HG03064 (cell line): ENCODE measurements at regions not wholly inside any gene's neighbourhood (a gene's known extent, or its start where the extent isn't known, plus 50 kb on each side); places are given as distances from the start of the nearest gene placed in this dataset.

Experiments used
- ATAC-seq: cut with Tn5 transposase; IDR thresholded peaks from one replicate; pipeline ENCODE4 v1.9.1; 2021; ENCODE audit warnings: low read depth; ENCODE audit not compliant: unreplicated experiment

DNA sequence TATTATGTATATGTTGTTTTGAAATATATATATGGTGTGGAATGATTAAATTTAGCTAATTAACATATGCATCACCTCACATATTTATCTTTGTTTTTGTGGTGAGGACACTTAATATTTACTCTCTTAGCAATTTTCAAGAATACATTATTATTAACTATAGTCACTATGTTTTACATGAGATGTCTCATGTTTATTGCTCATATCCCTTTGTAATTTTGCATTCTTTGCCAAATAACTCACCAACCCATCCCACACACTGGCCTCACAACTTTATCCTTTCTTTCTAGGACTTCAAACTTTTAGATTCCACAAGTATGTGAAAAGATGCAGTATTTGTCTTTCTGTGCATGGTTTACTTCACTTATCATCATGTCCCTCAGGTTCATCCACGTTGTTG is 950.2 kb upstream of the CADM2 start:
- no peak for ATAC-seq

- ATAC-seq, result no peak
Observed at GRCh38 chr3:84023842-84024241, 934.9 kb upstream of the CADM2 start.

- no peak for ATAC-seq
Observed at GRCh38 chr3:84039099-84039498, 919.7 kb upstream of the CADM2 start.

DNA sequence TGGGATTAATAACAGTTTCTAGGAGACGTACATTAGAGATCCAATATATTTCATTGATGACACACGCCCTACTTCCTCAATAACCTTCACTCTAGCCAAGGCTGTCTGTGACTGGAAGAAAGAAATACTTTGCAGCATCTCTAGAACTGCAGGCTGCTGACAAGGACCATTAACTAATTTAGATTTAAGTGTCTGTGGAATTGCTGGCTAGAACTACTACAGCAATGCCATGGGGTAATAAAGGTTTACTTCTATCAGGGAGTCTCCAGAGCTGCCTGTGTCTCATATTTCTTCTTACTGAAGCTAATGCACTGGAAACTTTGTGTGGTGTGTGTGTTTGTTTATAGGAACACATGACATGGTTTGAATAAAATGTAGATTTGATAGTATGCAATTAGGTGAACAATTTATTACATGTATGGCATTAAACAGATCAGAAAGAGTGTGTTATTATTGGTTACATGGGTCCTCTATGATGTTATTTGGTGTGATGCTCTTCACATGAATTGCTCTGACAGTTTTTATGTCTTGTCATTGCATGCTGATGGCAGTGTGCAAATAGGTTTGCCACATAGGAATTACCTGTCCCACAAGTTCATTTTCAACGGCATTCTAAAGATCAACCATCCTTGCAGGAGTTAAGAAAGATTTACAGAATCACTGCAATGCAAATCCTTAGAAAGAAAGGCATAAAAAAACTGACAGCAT is 916.2 kb upstream of the CADM2 start:
- ATAC-seq, result no peak

DNA sequence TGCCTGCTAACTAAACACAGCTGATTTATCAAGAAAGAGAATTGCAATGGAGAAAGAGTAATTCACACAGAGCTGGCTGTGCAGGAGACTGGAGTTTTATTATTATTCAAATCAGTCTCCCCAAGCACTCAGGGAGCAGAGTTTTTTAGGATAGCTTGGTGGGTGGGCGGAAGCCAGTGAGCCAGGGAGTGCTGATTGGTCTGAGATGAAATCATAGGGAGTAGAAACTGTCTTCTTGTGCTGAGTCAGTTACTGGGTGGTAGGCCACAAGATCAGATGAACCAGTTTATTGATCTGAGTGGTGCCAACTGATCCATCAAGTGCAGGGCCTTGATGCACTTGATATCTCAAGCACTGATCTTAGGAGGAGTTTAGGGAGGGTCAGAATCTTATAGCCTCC is 891.9 kb upstream of the CADM2 start:
- ATAC-seq, result no peak

GRCh38 chr3:84073664-84074063 is 885.1 kb upstream of the CADM2 start:
- no peak for ATAC-seq

- ATAC-seq, result no peak
Observed at GRCh38 chr3:84074767-84075166, 884.0 kb upstream of the CADM2 start.

- ATAC-seq, result no peak
Observed at GRCh38 chr3:84077479-84077878, 881.3 kb upstream of the CADM2 start.

GRCh38 chr3:84082726-84083125 is 876.1 kb upstream of the CADM2 start:
- ATAC-seq, result no peak

- ATAC-seq, result no peak
Observed at GRCh38 chr3:84092907-84093306, 865.9 kb upstream of the CADM2 start.

GRCh38 chr3:84096188-84096587 is 862.6 kb upstream of the CADM2 start:
- no peak for ATAC-seq

- no peak for ATAC-seq
Observed at GRCh38 chr3:84100861-84101260, 857.9 kb upstream of the CADM2 start.

- no peak for ATAC-seq
Observed at GRCh38 chr3:84108442-84108971, 850.3 kb upstream of the CADM2 start.

DNA sequence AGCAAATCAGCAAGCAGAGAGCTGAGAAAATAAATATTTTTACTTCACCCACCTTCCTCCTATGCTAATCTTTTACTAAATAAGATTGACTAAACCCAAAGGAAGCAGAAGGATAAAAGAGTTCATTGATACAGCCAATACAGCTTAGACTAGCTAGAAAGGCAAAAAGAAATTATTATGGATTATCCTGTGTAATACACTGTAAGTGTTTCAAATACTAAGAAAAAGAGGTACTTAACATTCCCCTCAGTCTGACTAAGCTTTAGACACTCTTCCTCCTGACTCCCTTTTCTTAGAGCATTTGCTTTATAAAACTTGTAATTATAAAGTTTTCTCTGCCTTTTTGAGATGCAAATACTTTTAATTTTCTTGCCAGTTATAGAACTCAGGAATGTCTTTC is 848.9 kb upstream of the CADM2 start:
- ATAC-seq, result no peak

GRCh38 chr3:84110787-84111186 is 848.0 kb upstream of the CADM2 start:
- ATAC-seq, result no peak

DNA sequence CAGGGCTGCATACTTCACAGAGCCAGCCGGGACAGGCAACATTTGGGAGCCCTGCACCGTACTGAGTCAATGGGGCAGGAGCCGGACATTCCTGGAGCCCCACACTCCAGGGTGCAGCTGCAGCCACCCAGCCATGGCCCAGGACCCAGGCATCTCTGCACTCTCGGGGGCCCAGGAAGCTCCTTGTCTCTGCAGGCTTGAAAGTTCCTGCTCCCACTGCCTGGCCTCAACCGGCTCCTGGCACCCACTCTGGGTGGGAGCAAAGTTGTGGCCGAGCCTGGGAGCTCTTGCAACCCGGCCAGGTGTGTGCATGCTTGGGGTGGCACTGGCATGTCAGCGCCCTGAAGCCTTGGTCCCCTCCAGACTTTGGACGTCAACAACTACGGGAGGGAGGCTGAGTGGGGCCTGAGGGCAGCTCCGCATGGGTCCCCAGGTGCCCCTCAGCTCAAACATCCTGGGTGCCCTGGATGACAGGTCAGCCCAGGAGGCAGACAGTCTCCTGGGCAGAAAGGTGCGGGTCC is 833.5 kb upstream of the CADM2 start:
- no peak for ATAC-seq

GRCh38 chr3:84125760-84126159 is 833.0 kb upstream of the CADM2 start:
- no peak for ATAC-seq

DNA sequence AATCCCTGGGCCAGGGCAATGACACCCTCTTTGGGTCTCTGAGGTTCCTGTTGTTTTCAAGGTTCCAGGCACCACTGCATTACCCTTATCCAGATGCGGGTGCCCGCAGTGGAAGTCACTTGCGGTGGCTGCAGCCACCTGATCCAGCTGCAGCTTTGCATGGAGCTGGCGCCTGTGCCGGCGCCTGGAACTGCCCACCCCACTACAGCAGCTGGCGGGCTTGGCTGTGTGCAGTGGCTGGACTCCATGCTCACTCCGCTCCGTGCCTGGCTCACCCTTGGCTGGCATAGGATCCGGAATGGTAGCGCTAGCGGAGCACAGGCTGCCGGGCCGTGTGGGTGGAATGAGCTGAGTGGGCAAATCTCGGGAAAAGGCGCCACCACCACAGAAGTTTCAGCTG is 832.6 kb upstream of the CADM2 start:
- no peak for ATAC-seq

DNA sequence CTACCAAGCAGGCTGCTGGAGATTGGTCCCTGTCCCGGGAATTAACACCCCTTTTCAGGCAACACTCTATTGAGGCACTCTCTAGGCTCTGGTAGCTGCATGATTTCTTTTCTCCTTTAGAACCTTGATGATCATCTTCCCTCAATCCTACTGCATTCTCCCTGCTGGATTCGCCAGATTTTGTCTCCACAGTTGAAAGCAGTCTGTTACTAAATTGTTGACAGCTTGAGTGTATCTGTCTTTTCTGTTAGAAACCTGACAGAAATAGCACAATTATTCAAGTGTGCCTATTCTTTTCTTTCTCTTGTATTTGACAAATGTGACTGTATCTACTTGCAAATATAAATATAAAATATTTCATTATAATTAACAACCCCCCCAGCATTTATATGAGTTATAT is 830.8 kb upstream of the CADM2 start:
- ATAC-seq, result no peak

- no peak for ATAC-seq
Observed at GRCh38 chr3:84136425-84136824, 822.4 kb upstream of the CADM2 start.

GRCh38 chr3:84140631-84141030 is 818.2 kb upstream of the CADM2 start:
- no peak for ATAC-seq

GRCh38 chr3:84141571-84141970 is 817.2 kb upstream of the CADM2 start:
- no peak for ATAC-seq
